HUES48 (cell line): ENCODE measurements at regions not wholly inside any gene's neighbourhood (a gene's known extent, or its start where the extent isn't known, plus 50 kb on each side); places are given as distances from the start of the nearest gene placed in this dataset.
A peak's percentile ranks its signal among the peaks of the same experiment; 100 is the strongest.

ENCODE experiments used
- H3K27ac ChIP-seq: one replicate; pipeline ENCODE4 v1.7.0; 2013; ENCODE audit warnings: low read depth, low read length, inconsistent platforms
- H3K27me3 ChIP-seq: 2 replicates; pipeline ENCODE4 v1.6.1; 2013; ENCODE audit warnings: mild to moderate bottlenecking, low read length; ENCODE audit not compliant: control insufficient read depth, insufficient read depth
- H3K36me3 ChIP-seq: 2 replicates; pipeline ENCODE4 v1.6.1; 2013; ENCODE audit warnings: low read length; ENCODE audit not compliant: control insufficient read depth, insufficient read depth
- H3K4me1 ChIP-seq: 2 replicates; pipeline ENCODE4 v1.6.1; 2013; ENCODE audit warnings: mild to moderate bottlenecking, low read length; ENCODE audit not compliant: control insufficient read depth, insufficient read depth
- H3K4me3 ChIP-seq: 2 replicates; pipeline ENCODE4 v1.5.1; 2013; ENCODE audit warnings: mild to moderate bottlenecking, low read depth, low read length
- H3K9ac ChIP-seq: 2 replicates; pipeline ENCODE4 v1.6.1; 2013; ENCODE audit warnings: mild to moderate bottlenecking, low read depth, low read length, moderate library complexity
- H3K9me3 ChIP-seq: 2 replicates; pipeline ENCODE4 v1.6.1; 2013; ENCODE audit warnings: low read length; ENCODE audit not compliant: control insufficient read depth, insufficient read depth

DNA sequence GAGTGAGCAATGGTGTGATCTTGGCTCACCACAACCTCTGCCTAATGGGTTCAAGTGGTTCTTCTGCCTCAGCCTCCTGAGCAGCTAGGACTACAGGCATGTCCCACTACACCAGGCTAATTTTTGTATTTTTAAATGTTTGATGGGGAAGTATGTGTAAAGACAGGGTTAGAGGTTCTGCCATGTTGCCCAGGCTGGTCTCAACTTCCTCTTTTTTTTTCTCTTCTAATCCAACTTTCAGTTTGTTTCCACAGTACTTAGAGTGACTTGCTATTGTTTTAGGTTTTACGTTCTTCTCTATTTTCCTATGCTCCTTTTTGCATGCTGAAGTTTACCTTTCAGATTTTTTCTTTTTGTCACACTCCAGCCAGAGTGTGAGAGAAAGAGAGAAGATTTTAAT lies 1433.0 kb downstream of the UQCRFS1 start:
- H3K27ac ChIP-seq, result no peak overlapping the region
- no peaks in the 10 kb centered on the region for H3K27me3 ChIP-seq
- peaks cover 70% of the 10 kb centered on the region for H3K9me3 ChIP-seq
- no peak overlapping the region for H3K4me3 ChIP-seq
- H3K36me3 ChIP-seq, result no peaks in the 10 kb centered on the region
- H3K9ac ChIP-seq, result no peak overlapping the region
- no peaks in the 10 kb centered on the region for H3K4me1 ChIP-seq

DNA sequence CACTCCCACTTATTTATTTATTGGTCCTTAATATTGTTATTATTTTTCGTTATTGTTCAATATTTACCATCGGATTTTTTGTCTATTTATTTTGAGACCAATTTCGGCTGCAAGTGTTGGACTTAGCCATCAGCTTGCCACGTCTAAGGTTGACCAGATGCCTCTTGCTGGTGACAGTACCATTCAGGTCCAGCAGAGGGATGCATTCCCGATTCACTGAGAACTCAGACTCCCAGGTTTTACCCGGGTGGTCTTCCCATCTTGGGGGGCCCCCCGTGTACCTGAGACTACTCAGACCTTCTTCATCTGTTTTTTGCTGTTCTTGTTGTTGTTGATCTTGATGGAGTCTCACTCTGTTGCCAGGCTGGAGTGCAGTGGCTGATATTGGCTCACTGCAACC lies 1435.2 kb downstream of the UQCRFS1 start:
- no peaks in the 10 kb centered on the region for H3K27me3 ChIP-seq
- no peak overlapping the region for H3K4me3 ChIP-seq
- H3K9me3 ChIP-seq, result peaks cover 83% of the 10 kb centered on the region
- H3K9ac ChIP-seq, result no peak overlapping the region
- H3K36me3 ChIP-seq, result peaks cover 2% of the 10 kb centered on the region; the same call in 1 of the 2 replicates
- H3K4me1 ChIP-seq, result no peaks in the 10 kb centered on the region
- H3K27ac ChIP-seq, result no peak overlapping the region

DNA sequence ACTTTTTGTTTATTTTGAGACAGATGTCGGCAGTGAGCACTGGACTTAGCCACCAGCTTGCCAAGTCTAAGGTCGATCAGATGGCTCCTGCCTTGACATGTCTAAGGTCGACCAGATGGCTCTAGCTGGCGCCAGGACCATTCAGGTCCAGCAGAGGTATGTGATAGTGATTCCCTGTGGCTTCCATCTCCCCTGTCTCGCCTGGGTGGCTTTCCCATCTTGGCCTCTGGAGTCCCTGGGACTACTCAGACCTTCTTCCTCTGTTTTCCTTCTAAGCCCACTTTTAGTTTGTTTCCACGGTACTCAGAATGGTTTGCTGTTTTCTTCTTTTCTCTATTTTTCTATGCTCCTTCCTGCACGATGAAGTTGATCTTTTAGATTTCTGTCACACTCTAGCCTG lies 1435.7 kb downstream of the UQCRFS1 start:
- peaks cover 87% of the 10 kb centered on the region for H3K9me3 ChIP-seq

DNA sequence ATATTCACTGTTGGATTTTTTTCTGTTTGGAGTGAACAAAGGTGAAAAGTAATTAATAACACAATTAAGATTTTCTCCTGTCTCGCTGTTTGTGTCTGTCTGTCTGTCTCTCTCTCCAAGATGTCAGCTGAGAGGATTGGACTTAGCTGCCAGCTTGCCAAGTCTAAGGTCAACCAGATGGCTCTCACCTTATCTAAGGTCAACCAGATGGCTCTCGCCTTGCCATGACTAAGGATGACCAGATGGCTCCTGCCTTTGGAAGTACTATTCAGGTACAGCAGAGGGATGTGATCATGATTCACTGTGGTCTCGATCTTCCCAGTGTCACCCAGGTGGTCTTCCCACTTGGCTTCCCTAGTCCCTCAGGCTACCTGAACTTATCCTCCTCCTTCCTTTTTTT lies 1436.4 kb downstream of the UQCRFS1 start:
- peaks cover 2% of the 10 kb centered on the region; the same call in 1 of the 2 replicates for H3K36me3 ChIP-seq
- no peaks in the 10 kb centered on the region for H3K4me1 ChIP-seq
- peaks cover 86% of the 10 kb centered on the region for H3K9me3 ChIP-seq
- H3K27me3 ChIP-seq, result no peaks in the 10 kb centered on the region; the same call in 1 of the 2 replicates
- no peak overlapping the region for H3K9ac ChIP-seq
- no peak overlapping the region for H3K4me3 ChIP-seq
- H3K27ac ChIP-seq, result no peak overlapping the region

More for the DNA sequence above, 1435.7 kb downstream of the UQCRFS1 start:
- H3K27ac ChIP-seq, result no peak overlapping the region
- H3K4me3 ChIP-seq, result no peak overlapping the region
- H3K36me3 ChIP-seq, result peaks cover 2% of the 10 kb centered on the region; the same call in 1 of the 2 replicates
- no peaks in the 10 kb centered on the region for H3K4me1 ChIP-seq
- H3K9ac ChIP-seq, result no peak overlapping the region
- H3K27me3 ChIP-seq, result no peaks in the 10 kb centered on the region

DNA sequence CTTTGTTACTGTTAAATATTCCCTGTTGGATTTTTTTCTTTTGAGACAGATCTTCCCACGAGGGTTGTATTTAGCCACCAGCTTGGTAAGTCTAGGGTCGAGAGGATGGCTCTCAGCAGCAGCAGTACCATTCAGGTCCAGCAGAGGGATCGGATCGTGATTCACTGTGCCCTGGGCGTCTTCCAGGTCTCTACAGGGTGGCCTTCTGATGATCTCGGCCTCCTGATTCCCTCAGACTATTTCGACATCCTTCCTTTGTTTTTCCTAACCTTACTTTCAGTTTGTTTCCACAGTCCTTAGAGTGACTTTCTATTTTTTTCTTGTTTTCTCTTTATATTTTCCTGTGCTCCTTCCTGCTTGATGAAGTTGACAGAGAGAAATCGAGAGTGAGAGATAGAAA lies 1436.9 kb downstream of the UQCRFS1 start:
- Histone ChIP-seq H3K4me1 (no peaks in the 10 kb centered on the region), H3K36me3 (peaks cover 2% of the 10 kb centered on the region; the same call in 1 of the 2 replicates), H3K9me3 (peaks cover 88% of the 10 kb centered on the region), H3K9ac (no peak overlapping the region), H3K27ac (no peak overlapping the region), H3K27me3 (no peaks in the 10 kb centered on the region; the same call in 1 of the 2 replicates), H3K4me3 (no peak overlapping the region)

DNA sequence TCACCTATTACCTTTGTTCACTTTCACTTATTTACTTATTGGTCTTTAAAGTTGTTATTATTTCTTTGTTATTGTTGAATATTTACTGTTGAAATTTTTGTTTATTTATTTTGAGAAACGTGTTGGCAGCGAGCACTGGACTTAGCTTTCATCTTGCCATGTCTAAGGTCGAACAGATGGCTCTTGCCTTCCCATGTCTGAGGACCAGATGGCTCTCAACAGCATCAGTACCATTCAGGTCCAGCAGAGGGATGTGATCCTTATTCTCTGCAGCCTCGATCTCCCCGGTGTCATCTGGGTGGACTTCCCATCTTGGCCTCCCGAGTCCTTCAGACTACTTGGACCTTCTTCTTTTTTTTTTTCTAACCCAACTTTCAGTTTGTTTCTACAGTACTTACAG lies 1437.6 kb downstream of the UQCRFS1 start:
- Histone ChIP-seq H3K4me3 (no peak overlapping the region), H3K27me3 (no peaks in the 10 kb centered on the region; the same call in 1 of the 2 replicates), H3K4me1 (no peaks in the 10 kb centered on the region), H3K27ac (no peak overlapping the region), H3K9ac (no peak overlapping the region), H3K36me3 (peaks cover 2% of the 10 kb centered on the region; the same call in 1 of the 2 replicates), H3K9me3 (peaks cover 88% of the 10 kb centered on the region)

DNA sequence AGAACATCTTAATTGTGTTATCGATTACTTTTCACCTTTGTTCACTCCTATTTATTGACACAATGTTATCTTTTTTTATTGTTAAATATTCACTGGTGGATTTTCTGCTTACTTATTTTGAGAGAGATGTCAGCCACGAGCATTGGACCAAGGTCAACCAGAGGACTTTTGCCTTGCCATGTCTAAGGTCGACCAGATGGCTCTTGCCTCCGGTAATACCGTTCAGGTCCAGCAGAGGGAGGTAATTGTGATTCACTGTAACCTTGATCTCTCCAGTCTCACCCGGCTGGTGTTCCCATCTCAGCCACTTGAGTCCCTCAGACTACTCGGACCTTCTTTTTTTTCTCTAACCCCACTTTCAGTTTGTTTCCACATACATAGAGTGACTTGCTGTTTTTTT lies 1438.1 kb downstream of the UQCRFS1 start:
- Histone ChIP-seq H3K9ac (no peak overlapping the region), H3K27me3 (no peaks in the 10 kb centered on the region; the same call in 1 of the 2 replicates), H3K9me3 (peaks cover 88% of the 10 kb centered on the region), H3K27ac (no peak overlapping the region), H3K36me3 (peaks cover 2% of the 10 kb centered on the region; the same call in 1 of the 2 replicates), H3K4me3 (no peak overlapping the region), H3K4me1 (no peaks in the 10 kb centered on the region)

DNA sequence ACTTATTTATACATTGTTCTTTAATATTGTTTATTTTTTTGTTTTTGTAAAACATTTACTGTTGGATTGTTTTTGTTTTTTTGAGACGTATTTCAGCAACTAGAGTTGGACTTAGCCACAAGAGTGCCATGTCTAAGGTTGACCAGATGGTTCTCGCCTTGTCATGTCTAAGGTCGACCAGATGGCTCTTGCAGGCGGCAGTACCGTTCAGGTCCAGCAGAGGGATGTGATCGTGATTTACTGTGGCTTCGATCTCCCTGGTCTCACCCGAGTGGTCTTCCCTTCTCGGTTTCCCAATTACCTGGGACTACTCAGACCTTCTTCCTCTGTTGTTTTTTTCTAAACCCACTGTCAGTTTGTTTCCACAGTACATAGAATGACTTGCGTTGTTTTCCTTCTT lies 1438.6 kb downstream of the UQCRFS1 start:
- Histone ChIP-seq H3K36me3 (peaks cover 2% of the 10 kb centered on the region; the same call in 1 of the 2 replicates), H3K9me3 (peaks cover 89% of the 10 kb centered on the region), H3K4me1 (no peaks in the 10 kb centered on the region)

DNA sequence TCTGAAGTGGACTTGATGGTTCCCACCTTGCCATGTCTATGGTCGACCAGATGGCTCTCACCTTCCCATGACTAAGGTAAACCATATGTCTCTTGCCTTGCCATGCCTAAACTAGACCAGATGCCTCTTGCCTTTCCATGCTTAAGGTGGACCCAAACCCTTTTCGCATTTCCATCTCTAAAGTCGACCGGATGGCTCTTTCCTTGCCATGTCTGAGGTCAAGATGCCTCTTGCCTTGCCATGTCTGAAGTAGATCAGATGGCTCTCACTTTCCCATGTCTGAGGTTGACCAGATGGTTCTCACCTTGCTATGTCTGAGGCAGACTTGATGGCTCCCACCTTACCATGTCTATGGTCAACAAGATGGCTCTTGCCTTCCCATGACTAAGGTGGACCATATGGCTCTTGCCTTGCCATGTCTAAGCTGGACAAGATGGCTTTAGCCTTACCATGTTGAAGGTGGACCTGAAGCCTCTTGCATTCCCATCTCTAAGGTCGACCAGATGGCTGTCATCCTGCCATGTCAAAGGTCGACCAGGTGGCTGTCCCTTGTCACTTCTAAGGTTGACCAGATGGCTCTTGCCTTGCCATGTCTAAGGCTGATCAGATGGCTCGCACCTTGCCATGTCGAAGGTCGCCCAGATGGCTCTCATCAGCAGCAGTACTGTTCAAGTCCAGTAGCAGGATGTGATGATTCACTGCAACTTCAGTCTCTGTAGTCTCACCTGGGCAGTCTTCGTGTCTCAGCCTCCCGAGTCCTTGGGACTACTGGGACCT lies 1439.4 kb downstream of the UQCRFS1 start:
- Histone ChIP-seq H3K27me3 (peaks cover 11% of the 10 kb centered on the region), H3K36me3 (peaks cover 2% of the 10 kb centered on the region; the same call in 1 of the 2 replicates), H3K27ac (no peak overlapping the region), H3K4me1 (no peaks in the 10 kb centered on the region), H3K9me3 (peaks cover 87% of the 10 kb centered on the region), H3K4me3 (0 out of 2 replicates have a peak overlapping the region, but pooled peaks have one; percentile 1), H3K9ac (no peak overlapping the region)

More for the DNA sequence above, 1438.6 kb downstream of the UQCRFS1 start:
- Histone ChIP-seq H3K4me3 (no peak overlapping the region; the same call in 1 of the 2 replicates), H3K27ac (no peak overlapping the region), H3K27me3 (peaks cover 3% of the 10 kb centered on the region), H3K9ac (no peak overlapping the region)

DNA sequence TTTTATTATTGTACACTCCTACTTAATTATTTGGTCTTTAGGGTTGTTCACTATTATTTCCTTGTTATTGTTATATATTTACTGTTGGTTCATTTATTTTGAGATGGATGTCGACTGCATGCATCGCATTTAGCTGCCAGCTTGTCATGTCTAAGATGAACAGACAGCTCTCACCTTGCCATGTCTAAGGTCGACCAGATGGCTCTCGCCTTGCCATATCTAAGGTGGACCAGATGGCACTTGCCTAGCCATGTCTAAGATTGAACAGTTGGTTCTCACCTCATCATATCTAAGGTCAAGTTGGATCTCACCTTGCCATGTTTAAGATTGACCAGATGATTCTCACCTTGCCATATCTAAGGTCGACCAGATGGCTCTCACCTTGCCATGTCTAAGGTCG lies 1440.9 kb downstream of the UQCRFS1 start:
- H3K4me1 ChIP-seq, result no peaks in the 10 kb centered on the region
- H3K9me3 ChIP-seq, result peaks cover 82% of the 10 kb centered on the region
- peaks cover 2% of the 10 kb centered on the region; the same call in 1 of the 2 replicates for H3K36me3 ChIP-seq
- no peak overlapping the region for H3K4me3 ChIP-seq
- H3K27ac ChIP-seq, result no peak overlapping the region
- peaks cover 13% of the 10 kb centered on the region for H3K27me3 ChIP-seq
- no peak overlapping the region for H3K9ac ChIP-seq

DNA sequence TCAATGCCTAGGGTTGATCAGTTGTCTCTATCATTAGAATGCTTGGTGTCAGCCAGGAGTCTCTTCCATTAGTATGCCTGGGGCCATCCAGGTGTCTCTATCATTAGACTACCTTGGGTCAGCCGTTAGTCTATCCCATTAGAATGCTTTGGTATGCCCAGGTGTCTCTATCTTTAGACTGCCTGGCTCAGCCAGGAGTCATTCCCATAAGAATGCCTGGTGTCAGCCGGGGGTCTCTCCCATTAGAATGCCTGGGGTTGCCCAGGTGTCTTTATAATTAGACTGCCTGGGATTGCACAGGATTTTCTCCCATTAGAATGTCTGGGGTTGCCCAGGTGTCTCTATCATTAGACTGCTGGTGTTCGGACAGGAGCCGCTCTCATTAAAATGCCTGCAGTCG lies 1442.9 kb downstream of the UQCRFS1 start:
- Histone ChIP-seq H3K4me1 (no peaks in the 10 kb centered on the region), H3K4me3 (no peak overlapping the region), H3K27ac (no peak overlapping the region), H3K36me3 (peaks cover 2% of the 10 kb centered on the region; the same call in 1 of the 2 replicates), H3K9ac (no peak overlapping the region), H3K27me3 (peaks cover 13% of the 10 kb centered on the region), H3K9me3 (peaks cover 67% of the 10 kb centered on the region)
